ENCODE measurements at regions not wholly inside any gene's neighbourhood (a gene's known extent, or its start where the extent isn't known, plus 50 kb on each side); places are given as distances from the start of the nearest gene placed in this dataset.
"Not testable (repeated sequence)": the region's sequence is repeated elsewhere in the genome, so short reads cannot be mapped to it uniquely, and the experiment has no call there.

GRCh38 chr1:101119289-101119688 lies 93.7 kb upstream of the DPH5 start:
- no peak overlapping the region for H3K9ac ChIP-seq (ENCODE audit: low read length)
- H3K79me2 ChIP-seq (ENCODE audit: low read length): no peaks in the 10 kb centered on the region
- H3K27ac ChIP-seq (ENCODE audit: low read length): no peak overlapping the region
- no peaks in the 10 kb centered on the region for H3K9me3 ChIP-seq (ENCODE audit: low read length)
- 0 out of 2 replicates have a peak, but pooled peaks cover 6% of the 10 kb centered on the region for H3K27me3 ChIP-seq (ENCODE audit: low read length)
- no peaks in the 10 kb centered on the region for H3K36me3 ChIP-seq (ENCODE audit: insufficient read depth, low read length)
- no peaks in the 10 kb centered on the region for H3K9me2 ChIP-seq (replicated peaks; ENCODE audit: insufficient read depth, low read length)
- no peak overlapping the region for H3K4me2 ChIP-seq (ENCODE audit: low read depth, low read length, poor library complexity, severe bottlenecking)
- peaks cover 27% of the 10 kb centered on the region for H3K4me1 ChIP-seq (ENCODE audit: low read length)
- no peak overlapping the region for H3K4me3 ChIP-seq (ENCODE audit: low read length)
- no peak overlapping the region for H2AFZ ChIP-seq (ENCODE audit: low read length)
- no peaks in the 10 kb centered on the region for H4K20me1 ChIP-seq (ENCODE audit: insufficient read depth, low read depth, low read length)
- DNase-seq: no peak

GRCh38 chr1:101116006-101116405 lies 90.4 kb upstream of the DPH5 start:
- Histone ChIP-seq H3K9me3 (ENCODE audit: low read length) (no peaks in the 10 kb centered on the region), H4K20me1 (ENCODE audit: insufficient read depth, low read depth, low read length) (no peaks in the 10 kb centered on the region), H3K4me2 (ENCODE audit: low read depth, low read length, poor library complexity, severe bottlenecking) (no peak overlapping the region), H3K4me3 (ENCODE audit: low read length) (no peak overlapping the region), H3K27me3 (ENCODE audit: low read length) (0 out of 2 replicates have a peak, but pooled peaks cover 6% of the 10 kb centered on the region), H3K79me2 (ENCODE audit: low read length) (no peaks in the 10 kb centered on the region), H3K9me2 (replicated peaks; ENCODE audit: insufficient read depth, low read length) (no peaks in the 10 kb centered on the region), H3K4me1 (ENCODE audit: low read length) (peaks cover 24% of the 10 kb centered on the region), H3K27ac (ENCODE audit: low read length) (no peak overlapping the region), H3K9ac (ENCODE audit: low read length) (no peak overlapping the region), H3K36me3 (ENCODE audit: insufficient read depth, low read length) (no peaks in the 10 kb centered on the region), H2AFZ (ENCODE audit: low read length) (no peak overlapping the region)
- no peak for DNase-seq

DNA sequence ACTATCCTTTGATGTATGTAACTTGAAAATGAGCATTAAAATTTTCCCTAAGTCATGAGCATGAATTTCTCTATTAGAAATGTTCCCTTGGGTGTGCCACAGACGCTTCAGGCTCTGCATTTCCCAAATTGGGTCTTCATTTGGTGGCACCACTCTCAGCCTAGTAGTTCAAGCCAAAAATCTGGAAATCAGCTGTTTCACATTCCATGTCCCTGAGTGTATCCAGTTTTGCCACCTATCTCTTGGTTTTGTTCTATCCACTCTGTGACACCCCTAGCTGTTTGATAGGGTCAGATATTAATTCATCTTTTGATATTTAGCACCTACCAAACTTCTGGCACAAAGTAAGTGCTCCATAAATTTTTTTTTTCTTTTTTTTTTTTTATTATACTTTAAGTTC lies 89.5 kb upstream of the DPH5 start:
- Histone ChIP-seq H3K27me3 (ENCODE audit: low read length) (0 out of 2 replicates have a peak, but pooled peaks cover 6% of the 10 kb centered on the region), H3K36me3 (ENCODE audit: insufficient read depth, low read length) (no peaks in the 10 kb centered on the region), H3K4me1 (ENCODE audit: low read length) (peaks cover 20% of the 10 kb centered on the region), H3K79me2 (ENCODE audit: low read length) (no peaks in the 10 kb centered on the region), H2AFZ (ENCODE audit: low read length) (no peak overlapping the region), H3K27ac (ENCODE audit: low read length) (no peak overlapping the region), H4K20me1 (ENCODE audit: insufficient read depth, low read depth, low read length) (no peaks in the 10 kb centered on the region), H3K9me3 (ENCODE audit: low read length) (no peaks in the 10 kb centered on the region), H3K9ac (ENCODE audit: low read length) (no peak overlapping the region), H3K4me3 (ENCODE audit: low read length) (no peak overlapping the region), H3K9me2 (replicated peaks; ENCODE audit: insufficient read depth, low read length) (no peaks in the 10 kb centered on the region), H3K4me2 (ENCODE audit: low read depth, low read length, poor library complexity, severe bottlenecking) (no peak overlapping the region)
- DNase-seq: no peak

GRCh38 chr1:101114128-101114527 lies 88.5 kb upstream of the DPH5 start:
- H3K4me2 ChIP-seq (ENCODE audit: low read depth, low read length, poor library complexity, severe bottlenecking); H3K79me2 ChIP-seq (ENCODE audit: low read length); H3K4me3 ChIP-seq (ENCODE audit: low read length); H3K9me2 ChIP-seq (replicated peaks; ENCODE audit: insufficient read depth, low read length); H3K36me3 ChIP-seq (ENCODE audit: insufficient read depth, low read length); H2AFZ ChIP-seq (ENCODE audit: low read length); DNase-seq; H4K20me1 ChIP-seq (ENCODE audit: insufficient read depth, low read depth, low read length); H3K27ac ChIP-seq (ENCODE audit: low read length); H3K9me3 ChIP-seq (ENCODE audit: low read length); H3K9ac ChIP-seq (ENCODE audit: low read length); H3K27me3 ChIP-seq (ENCODE audit: low read length): not testable (repeated sequence)
- H3K4me1 ChIP-seq (ENCODE audit: low read length): peaks cover 20% of the 10 kb centered on the region

- Histone ChIP-seq H3K36me3 (ENCODE audit: insufficient read depth, low read length) (no peaks in the 10 kb centered on the region), H3K27me3 (ENCODE audit: low read length) (no peaks in the 10 kb centered on the region), H3K9ac (ENCODE audit: low read length) (no peak overlapping the region), H3K4me1 (ENCODE audit: low read length) (peaks cover 20% of the 10 kb centered on the region), H3K4me2 (ENCODE audit: low read depth, low read length, poor library complexity, severe bottlenecking) (peak overlapping the region; percentile 28), H3K4me3 (ENCODE audit: low read length) (no peak overlapping the region), H3K9me2 (replicated peaks; ENCODE audit: insufficient read depth, low read length) (no peaks in the 10 kb centered on the region), H3K79me2 (ENCODE audit: low read length) (no peaks in the 10 kb centered on the region), H3K27ac (ENCODE audit: low read length) (no peak overlapping the region), H4K20me1 (ENCODE audit: insufficient read depth, low read depth, low read length) (no peaks in the 10 kb centered on the region), H2AFZ (ENCODE audit: low read length) (peak overlapping the region; percentile 34; the same call in 1 of the 2 replicates), H3K9me3 (ENCODE audit: low read length) (no peaks in the 10 kb centered on the region)
- DNase-seq: peak; percentile 49
These were observed 86.6 kb upstream of the DPH5 start for GRCh38 chr1:101112051-101112780.

DNA sequence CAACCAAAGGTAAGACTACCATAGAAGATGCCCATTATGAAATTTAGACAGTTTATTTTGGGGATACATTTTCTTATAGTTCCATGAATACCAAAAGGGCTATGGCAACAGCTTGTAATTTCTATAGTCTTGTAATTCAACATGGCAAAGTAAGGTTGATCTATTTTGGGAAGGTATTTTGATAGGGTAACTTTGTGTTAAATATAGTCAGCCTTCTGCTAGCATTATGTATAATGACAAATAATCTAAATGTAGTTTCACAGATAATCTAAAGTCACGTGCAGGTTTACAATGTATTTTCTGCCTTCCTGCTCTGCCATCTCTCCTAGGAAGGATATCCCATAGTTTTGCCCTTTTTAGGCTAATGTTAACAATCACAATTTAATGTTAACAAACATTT lies 85.9 kb upstream of the DPH5 start:
- no peaks in the 10 kb centered on the region for H3K9me3 ChIP-seq (ENCODE audit: low read length)
- H4K20me1 ChIP-seq (ENCODE audit: insufficient read depth, low read depth, low read length): no peaks in the 10 kb centered on the region
- DNase-seq: no peak
- H3K4me2 ChIP-seq (ENCODE audit: low read depth, low read length, poor library complexity, severe bottlenecking): no peak overlapping the region
- no peak overlapping the region for H3K4me3 ChIP-seq (ENCODE audit: low read length)
- H3K27me3 ChIP-seq (ENCODE audit: low read length): no peaks in the 10 kb centered on the region
- 0 out of 2 replicates have a peak overlapping the region, but pooled peaks have one; percentile 34 for H2AFZ ChIP-seq (ENCODE audit: low read length)
- no peak overlapping the region for H3K27ac ChIP-seq (ENCODE audit: low read length)
- H3K9me2 ChIP-seq (replicated peaks; ENCODE audit: insufficient read depth, low read length): no peaks in the 10 kb centered on the region
- peaks cover 15% of the 10 kb centered on the region for H3K4me1 ChIP-seq (ENCODE audit: low read length)
- no peaks in the 10 kb centered on the region for H3K79me2 ChIP-seq (ENCODE audit: low read length)
- no peak overlapping the region for H3K9ac ChIP-seq (ENCODE audit: low read length)
- H3K36me3 ChIP-seq (ENCODE audit: insufficient read depth, low read length): no peaks in the 10 kb centered on the region

DNA sequence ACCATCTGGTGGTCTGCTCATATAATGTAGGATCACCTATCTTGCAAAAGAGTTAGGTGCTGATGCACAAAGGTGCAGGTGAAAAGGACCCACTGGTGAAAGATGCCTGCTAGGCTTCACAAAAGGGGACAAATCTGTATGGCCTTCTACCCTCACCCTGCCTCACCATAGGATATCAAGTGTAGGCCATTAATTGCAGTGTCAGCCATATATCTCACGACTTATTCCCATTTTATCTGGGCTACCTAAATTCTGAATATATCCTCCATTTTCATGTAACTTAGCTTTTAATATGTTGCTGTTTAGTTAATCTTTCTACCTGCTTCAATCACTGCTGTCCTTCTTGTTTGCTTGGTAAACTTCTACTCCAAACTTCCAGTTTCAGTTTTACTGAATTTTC lies 84.2 kb upstream of the DPH5 start:
- Histone ChIP-seq H3K4me1 (ENCODE audit: low read length) (peaks cover 12% of the 10 kb centered on the region), H4K20me1 (ENCODE audit: insufficient read depth, low read depth, low read length) (no peaks in the 10 kb centered on the region), H3K9ac (ENCODE audit: low read length) (no peak overlapping the region), H3K79me2 (ENCODE audit: low read length) (no peaks in the 10 kb centered on the region), H3K27ac (ENCODE audit: low read length) (no peak overlapping the region), H3K9me2 (replicated peaks; ENCODE audit: insufficient read depth, low read length) (no peaks in the 10 kb centered on the region), H2AFZ (ENCODE audit: low read length) (no peak overlapping the region), H3K27me3 (ENCODE audit: low read length) (no peaks in the 10 kb centered on the region), H3K36me3 (ENCODE audit: insufficient read depth, low read length) (no peaks in the 10 kb centered on the region), H3K4me3 (ENCODE audit: low read length) (no peak overlapping the region), H3K9me3 (ENCODE audit: low read length) (no peaks in the 10 kb centered on the region), H3K4me2 (ENCODE audit: low read depth, low read length, poor library complexity, severe bottlenecking) (no peak overlapping the region)
- DNase-seq: no peak

- Histone ChIP-seq H3K9me2 (replicated peaks; ENCODE audit: insufficient read depth, low read length) (no peaks in the 10 kb centered on the region), H3K4me3 (ENCODE audit: low read length) (no peak overlapping the region), H3K79me2 (ENCODE audit: low read length) (no peaks in the 10 kb centered on the region), H3K27ac (ENCODE audit: low read length) (no peak overlapping the region), H3K4me1 (ENCODE audit: low read length) (peaks cover 12% of the 10 kb centered on the region), H2AFZ (ENCODE audit: low read length) (no peak overlapping the region), H3K4me2 (ENCODE audit: low read depth, low read length, poor library complexity, severe bottlenecking) (no peak overlapping the region), H4K20me1 (ENCODE audit: insufficient read depth, low read depth, low read length) (no peaks in the 10 kb centered on the region), H3K27me3 (ENCODE audit: low read length) (no peaks in the 10 kb centered on the region), H3K9me3 (ENCODE audit: low read length) (no peaks in the 10 kb centered on the region), H3K9ac (ENCODE audit: low read length) (no peak overlapping the region), H3K36me3 (ENCODE audit: insufficient read depth, low read length) (no peaks in the 10 kb centered on the region)
- no peak for DNase-seq
These were observed 82.5 kb upstream of the DPH5 start for GRCh38 chr1:101108111-101108500.
